ENCODE measurements at regions not wholly inside any gene's neighbourhood (a gene's known extent, or its start where the extent isn't known, plus 50 kb on each side); places are given as distances from the start of the nearest gene placed in this dataset.

GRCh38 chr1:196105901-196106300 lies 502.3 kb downstream of the KCNT2 start:
- no peaks in the 10 kb centered on the region for H3K27me3 ChIP-seq (replicated peaks; ENCODE audit: control insufficient read depth, insufficient read depth, low read length)
- H3K27me3 Mint-ChIP-seq (ENCODE audit: insufficient read depth, unreplicated experiment): no peaks in the 10 kb centered on the region
- TF ChIP-seq CTCF (IDR thresholded peaks at IDR 0.05; ENCODE audit: insufficient read depth in 1 of 2, low read depth in 1 of 2, low read length in 1 of 2, severe bottlenecking in 1 of 2, unreplicated experiment in 1 of 2): no peak
- BruUV-seq (replicated peaks): no TSS peak
- no peaks in the 10 kb centered on the region for H3K36me3 Mint-ChIP-seq (ENCODE audit: insufficient read depth, unreplicated experiment)
- H3K4me1 Mint-ChIP-seq (ENCODE audit: low read depth, unreplicated experiment): no peaks in the 10 kb centered on the region
- H3K9me3 Mint-ChIP-seq (ENCODE audit: unreplicated experiment): peaks cover 39% of the 10 kb centered on the region
- no peaks in the 10 kb centered on the region for H3K36me3 ChIP-seq (ENCODE audit: control insufficient read depth, insufficient read depth, low read length)
- ChIA-PET POLR2A (no interaction called here), CTCF (no interaction called here)
- no peaks in the 10 kb centered on the region for H3K4me1 ChIP-seq
- H3K4me3 ChIP-seq (ENCODE audit: low read depth, low read length): no peak overlapping the region
- no peak overlapping the region for H3K27ac Mint-ChIP-seq (ENCODE audit: unreplicated experiment)
- peaks cover 5% of the 10 kb centered on the region; the same call in 1 of the 2 replicates for H3K9me3 ChIP-seq
- no peak for DNase-seq
- intact Hi-C loops (cut with micrococcal nuclease; ENCODE audit: unreplicated experiment): no loop called here
- H3K4me3 Mint-ChIP-seq (ENCODE audit: unreplicated experiment): no peak overlapping the region

GRCh38 chr1:196102826-196103225 lies 505.4 kb downstream of the KCNT2 start:
- ChIA-PET CTCF (no interaction called here), POLR2A (no interaction called here)
- Mint-ChIP-seq H3K9me3 (ENCODE audit: unreplicated experiment) (peaks cover 34% of the 10 kb centered on the region), H3K4me3 (ENCODE audit: unreplicated experiment) (no peak overlapping the region), H3K36me3 (ENCODE audit: insufficient read depth, unreplicated experiment) (no peaks in the 10 kb centered on the region), H3K27me3 (ENCODE audit: insufficient read depth, unreplicated experiment) (no peaks in the 10 kb centered on the region), H3K27ac (ENCODE audit: unreplicated experiment) (no peak overlapping the region), H3K4me1 (ENCODE audit: low read depth, unreplicated experiment) (no peaks in the 10 kb centered on the region)
- Histone ChIP-seq H3K27me3 (replicated peaks; ENCODE audit: control insufficient read depth, insufficient read depth, low read length) (no peaks in the 10 kb centered on the region), H3K4me1 (no peaks in the 10 kb centered on the region), H3K4me3 (ENCODE audit: low read depth, low read length) (no peak overlapping the region), H3K36me3 (ENCODE audit: control insufficient read depth, insufficient read depth, low read length) (no peaks in the 10 kb centered on the region), H3K9me3 (peaks cover 5% of the 10 kb centered on the region; the same call in 1 of the 2 replicates)
- DNase-seq: no peak
- intact Hi-C loops (cut with micrococcal nuclease; ENCODE audit: unreplicated experiment): no loop called here
- no peak for TF ChIP-seq CTCF (IDR thresholded peaks at IDR 0.05; ENCODE audit: insufficient read depth in 1 of 2, low read depth in 1 of 2, low read length in 1 of 2, severe bottlenecking in 1 of 2, unreplicated experiment in 1 of 2)
- no TSS peak for BruUV-seq (replicated peaks)

- H3K4me3 Mint-ChIP-seq (ENCODE audit: unreplicated experiment): no peak overlapping the region
- POLR2A ChIA-PET: no interaction called here
- H3K27me3 ChIP-seq (replicated peaks; ENCODE audit: control insufficient read depth, insufficient read depth, low read length): no peaks in the 10 kb centered on the region
- no peaks in the 10 kb centered on the region for H3K27me3 Mint-ChIP-seq (ENCODE audit: insufficient read depth, unreplicated experiment)
- H3K4me3 ChIP-seq (ENCODE audit: low read depth, low read length): no peak overlapping the region
- no peaks in the 10 kb centered on the region for H3K4me1 Mint-ChIP-seq (ENCODE audit: low read depth, unreplicated experiment)
- CTCF ChIA-PET: no interaction called here
- peaks cover 24% of the 10 kb centered on the region for H3K9me3 Mint-ChIP-seq (ENCODE audit: unreplicated experiment)
- no peaks in the 10 kb centered on the region for H3K36me3 ChIP-seq (ENCODE audit: control insufficient read depth, insufficient read depth, low read length)
- H3K36me3 Mint-ChIP-seq (ENCODE audit: insufficient read depth, unreplicated experiment): no peaks in the 10 kb centered on the region
- H3K27ac Mint-ChIP-seq (ENCODE audit: unreplicated experiment): no peak overlapping the region
- peaks cover 5% of the 10 kb centered on the region; the same call in 1 of the 2 replicates for H3K9me3 ChIP-seq
- no peak for DNase-seq
- intact Hi-C loops (cut with micrococcal nuclease; ENCODE audit: unreplicated experiment): no loop called here
- no TSS peak for BruUV-seq (replicated peaks)
- H3K4me1 ChIP-seq: no peaks in the 10 kb centered on the region
- TF ChIP-seq CTCF (IDR thresholded peaks at IDR 0.05; ENCODE audit: insufficient read depth in 1 of 2, low read depth in 1 of 2, low read length in 1 of 2, severe bottlenecking in 1 of 2, unreplicated experiment in 1 of 2): no peak
Measured at GRCh38 chr1:196098000-196098399, 510.2 kb downstream of the KCNT2 start.
